GM21367 (cell line): ENCODE measurements at regions not wholly inside any gene's neighbourhood (a gene's known extent, or its start where the extent isn't known, plus 50 kb on each side); places are given as distances from the start of the nearest gene placed in this dataset.

Experiments used
- ATAC-seq: cut with Tn5 transposase; IDR thresholded peaks from one replicate; pipeline ENCODE4 v1.9.1; 2021; ENCODE audit not compliant: unreplicated experiment

- ATAC-seq: no peak
Measured at GRCh38 chr3:16050641-16051467, 123.6 kb upstream of the GALNT15 start.

GRCh38 chr3:16051691-16052090 is 122.8 kb upstream of the GALNT15 start:
- ATAC-seq: no peak

- ATAC-seq: no peak
Measured at GRCh38 chr3:16052964-16053363, 121.5 kb upstream of the GALNT15 start.

GRCh38 chr3:16053794-16054193 is 120.7 kb upstream of the GALNT15 start:
- ATAC-seq: no peak

GRCh38 chr3:16055606-16056211 is 118.8 kb upstream of the GALNT15 start:
- ATAC-seq: no peak

GRCh38 chr3:16056217-16056616 is 118.3 kb upstream of the GALNT15 start:
- ATAC-seq: no peak

- no peak for ATAC-seq
Measured at GRCh38 chr3:16058521-16058920, 116.0 kb upstream of the GALNT15 start.

GRCh38 chr3:16059081-16059537 is 115.4 kb upstream of the GALNT15 start:
- no peak for ATAC-seq

GRCh38 chr3:16059711-16060357 is 114.6 kb upstream of the GALNT15 start:
- no peak for ATAC-seq

GRCh38 chr3:16060358-16060852 is 114.1 kb upstream of the GALNT15 start:
- no peak for ATAC-seq

GRCh38 chr3:16060945-16061344 is 113.5 kb upstream of the GALNT15 start:
- ATAC-seq: no peak

GRCh38 chr3:16061491-16061890 is 113.0 kb upstream of the GALNT15 start:
- ATAC-seq: no peak

- no peak for ATAC-seq
Measured at GRCh38 chr3:16063603-16064002, 110.9 kb upstream of the GALNT15 start.

GRCh38 chr3:16064642-16065414 is 109.7 kb upstream of the GALNT15 start:
- no peak for ATAC-seq

GRCh38 chr3:16066545-16066944 is 107.9 kb upstream of the GALNT15 start:
- ATAC-seq: no peak

- ATAC-seq: no peak
Measured at GRCh38 chr3:16066975-16067374, 107.5 kb upstream of the GALNT15 start.

GRCh38 chr3:16067837-16068471 is 106.5 kb upstream of the GALNT15 start:
- no peak for ATAC-seq

- ATAC-seq: no peak
Measured at GRCh38 chr3:16069149-16069922, 105.1 kb upstream of the GALNT15 start.

GRCh38 chr3:16070707-16071106 is 103.8 kb upstream of the GALNT15 start:
- no peak for ATAC-seq

GRCh38 chr3:16071206-16071605 is 103.3 kb upstream of the GALNT15 start:
- ATAC-seq: no peak
